Right renal cortex interstitium (tissue), 3 donors: ENCODE measurements at regions not wholly inside any gene's neighbourhood (a gene's known extent, or its start where the extent isn't known, plus 50 kb on each side); places are given as distances from the start of the nearest gene placed in this dataset.
A peak's percentile ranks its signal among the peaks of the same experiment; 100 is the strongest.

Experiments used
- DNase-seq, 3 donors: peaks; one replicate each; pipeline ENCODE4 v3.0.0-alpha.2; 2013; ENCODE audit warnings: low read depth in 3 of 3, low spot score in 2 of 3

DNA sequence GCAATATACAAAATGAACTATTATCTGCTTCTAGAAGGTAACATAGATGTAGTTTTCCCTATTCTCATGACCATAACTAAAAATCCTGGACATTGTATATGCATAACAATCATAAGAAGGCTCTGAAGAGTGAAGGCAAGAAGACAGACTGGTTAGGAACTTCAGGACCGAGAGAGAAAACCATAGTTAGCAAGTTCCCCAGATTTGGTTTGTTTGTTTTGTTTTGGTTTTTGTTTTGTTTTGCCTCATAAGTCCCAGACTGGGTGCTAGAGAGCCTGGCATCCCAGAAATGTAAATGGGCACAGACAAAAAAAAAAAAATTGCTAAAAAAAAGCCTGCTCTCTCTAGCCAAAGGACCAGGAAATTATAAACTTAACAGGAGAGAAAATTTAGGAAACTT, 192.2 kb upstream of the FBXO11 start:
- no peak for DNase-seq

GRCh38 chr2:48104418-48104817, 198.1 kb upstream of the FBXO11 start:
- DNase-seq: no peak

DNA sequence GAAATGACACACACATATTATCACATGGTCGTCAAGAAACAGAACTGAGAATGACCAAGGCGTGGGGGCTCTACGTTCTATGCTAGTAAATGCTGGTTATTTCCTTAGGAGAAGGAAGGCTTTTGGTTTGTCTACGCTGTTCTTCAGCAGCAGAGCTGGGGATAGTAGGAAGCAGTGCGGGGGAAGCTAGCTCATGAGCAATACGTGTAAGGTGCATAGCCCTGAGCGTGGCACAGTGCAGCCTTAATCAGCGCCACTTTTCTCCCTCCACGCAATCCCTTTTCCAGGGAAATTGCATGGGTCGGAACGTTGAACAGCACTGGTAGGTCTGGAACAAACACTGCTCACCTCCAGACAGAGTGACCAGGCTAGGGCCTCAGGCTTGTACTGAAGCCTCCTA, 199.6 kb upstream of the FBXO11 start:
- DNase-seq: no peak

DNA sequence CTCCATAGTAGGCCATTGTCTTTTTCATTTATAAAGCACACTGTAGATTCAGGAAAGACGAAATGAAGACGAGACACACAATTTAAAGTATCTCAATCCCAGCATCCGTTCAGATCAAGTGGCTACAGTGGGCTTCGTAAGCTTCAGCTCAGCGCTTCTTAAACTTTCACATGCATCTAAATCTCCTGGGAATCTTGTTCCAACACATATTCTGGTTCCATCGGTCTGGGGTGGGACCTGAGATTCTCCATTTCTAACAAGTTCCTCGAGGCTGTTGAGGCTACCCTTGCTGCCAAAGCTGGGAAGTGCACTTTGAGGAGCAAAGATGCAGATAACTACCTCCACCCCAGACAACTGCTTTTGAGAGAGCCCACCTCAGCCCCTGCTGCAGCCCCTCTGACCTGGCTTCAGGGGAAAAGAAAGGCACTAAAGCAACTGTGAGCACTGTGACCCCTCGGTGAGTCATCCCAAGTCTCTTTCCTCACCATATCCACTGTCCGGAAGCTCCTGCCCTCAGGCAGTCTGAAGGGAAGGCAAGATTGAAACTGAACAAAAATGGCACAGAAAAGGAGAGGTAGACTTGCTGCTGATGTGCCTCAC, 201.1 kb upstream of the FBXO11 start:
- DNase-seq: no peak

GRCh38 chr2:48108455-48108854, 202.2 kb upstream of the FBXO11 start:
- no peak for DNase-seq

DNA sequence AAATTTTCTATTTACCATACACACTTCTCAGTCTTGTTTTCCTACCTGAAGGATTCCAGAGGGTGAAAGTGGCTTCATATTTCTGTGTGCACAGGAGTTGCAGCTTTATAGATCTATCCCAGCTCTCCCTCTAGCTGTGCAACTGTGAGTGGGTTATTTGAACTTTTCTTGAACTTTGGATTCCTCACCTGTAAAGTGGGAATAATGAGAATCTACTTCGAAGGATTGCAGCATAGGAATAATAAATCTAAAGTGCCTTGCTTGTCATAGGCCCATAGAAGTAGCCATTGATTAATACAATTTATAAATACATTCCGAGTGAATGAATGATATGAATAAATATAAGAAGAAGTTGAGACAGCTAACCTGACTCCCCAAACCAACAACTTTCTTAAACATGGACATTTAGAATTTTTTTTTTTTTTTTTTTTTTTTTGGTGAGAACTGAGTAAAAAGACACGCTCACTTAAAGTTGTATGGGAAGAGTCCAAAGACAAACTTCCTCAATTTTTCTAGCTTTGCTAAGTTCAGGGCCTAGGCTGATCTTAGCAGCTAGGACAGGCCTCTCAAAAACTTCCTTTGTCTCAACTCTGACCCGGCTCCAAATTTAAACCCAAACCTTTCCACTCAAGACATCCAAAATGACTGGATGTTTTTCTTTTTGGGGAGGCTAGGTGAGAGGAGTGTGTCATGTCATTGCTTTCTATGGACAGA, 203.3 kb upstream of the FBXO11 start:
- DNase-seq: no peak

DNA sequence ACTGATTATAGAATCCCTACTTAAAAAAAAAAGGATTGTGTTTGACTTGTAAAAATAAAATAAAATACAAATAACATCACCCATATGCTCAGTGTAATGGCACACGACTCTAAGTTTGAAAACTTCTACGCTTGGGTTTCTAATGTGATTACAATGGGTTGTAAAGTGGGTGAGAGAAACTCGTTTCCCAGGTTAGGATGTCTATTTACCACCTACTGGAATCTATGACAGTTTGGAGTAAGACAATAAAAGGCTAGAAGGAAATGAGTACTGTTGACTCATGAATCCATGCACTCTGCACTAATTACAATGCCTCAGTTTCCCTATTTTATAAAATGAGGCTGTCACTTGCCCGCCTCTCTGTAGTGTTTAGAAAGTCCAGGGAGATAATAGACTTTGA, 204.0 kb upstream of the FOXN2 start:
- no peak for DNase-seq

GRCh38 chr2:48112911-48113680, 201.4 kb upstream of the FOXN2 start:
- DNase-seq: no peak

- DNase-seq: no peak
Observed at GRCh38 chr2:48113767-48114166, 200.7 kb upstream of the FOXN2 start.

DNA sequence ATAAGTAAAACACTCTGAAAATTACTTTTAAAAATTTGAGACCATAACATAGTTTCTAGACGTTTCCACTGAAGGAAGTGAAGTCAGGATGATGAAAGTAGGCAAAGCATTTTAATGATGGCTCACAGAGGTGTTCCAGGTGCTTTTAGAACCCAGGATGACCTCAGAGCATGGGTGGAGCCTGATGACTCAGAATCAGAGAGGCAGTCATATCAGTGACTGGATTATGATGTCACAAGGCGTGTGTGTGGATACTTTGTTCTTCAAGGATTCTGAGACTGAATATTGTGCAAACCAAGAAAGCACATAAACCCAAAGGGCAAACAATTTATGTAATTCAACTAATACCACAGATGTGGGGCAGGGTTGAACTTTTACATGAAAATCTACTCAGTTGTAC, 200.2 kb upstream of the FOXN2 start:
- DNase-seq: no peak

DNA sequence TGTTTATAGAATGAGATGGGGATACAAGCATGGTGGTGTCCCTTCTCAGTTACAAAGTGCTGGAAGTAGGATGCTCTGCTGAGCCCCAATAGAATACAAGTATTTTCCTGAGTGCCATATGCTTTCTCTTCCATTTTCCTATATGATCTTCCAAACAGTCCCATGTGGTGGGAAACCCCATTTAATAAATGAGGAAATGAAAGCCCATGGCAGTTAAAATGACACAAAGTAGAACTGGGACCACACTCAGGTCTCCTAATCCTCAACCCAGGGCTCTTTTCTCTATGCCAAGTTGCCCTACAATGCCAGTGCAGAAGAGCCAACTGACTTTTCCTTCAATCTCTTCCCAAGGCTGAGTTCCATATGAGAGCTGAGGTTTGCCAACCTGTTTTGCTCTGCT, 198.0 kb upstream of the FOXN2 start:
- DNase-seq: no peak

DNA sequence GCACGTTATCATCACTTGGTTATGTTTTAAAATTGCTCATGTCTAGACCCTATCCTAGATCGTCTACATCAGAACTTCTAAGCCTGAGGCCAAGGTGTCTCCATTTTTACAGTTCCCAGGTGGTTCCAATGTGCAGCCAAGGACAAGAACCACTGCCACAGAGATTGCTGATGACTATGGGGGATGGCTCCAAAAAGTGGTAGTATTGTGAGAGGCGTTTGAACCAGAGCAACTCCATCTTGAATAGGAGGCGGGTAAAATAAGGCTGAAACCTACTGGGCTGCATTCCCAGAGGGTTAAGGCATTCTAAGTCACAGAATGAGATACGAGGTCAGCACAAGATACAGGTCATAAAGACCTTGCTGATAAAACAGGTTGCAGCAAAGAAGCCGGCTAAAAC, 195.6 kb upstream of the FOXN2 start:
- DNase-seq: no peak

- DNase-seq: no peak
Observed at GRCh38 chr2:48120112-48120511, 194.4 kb upstream of the FOXN2 start.

- DNase-seq: no peak
Observed at GRCh38 chr2:48120759-48121242, 193.7 kb upstream of the FOXN2 start.

DNA sequence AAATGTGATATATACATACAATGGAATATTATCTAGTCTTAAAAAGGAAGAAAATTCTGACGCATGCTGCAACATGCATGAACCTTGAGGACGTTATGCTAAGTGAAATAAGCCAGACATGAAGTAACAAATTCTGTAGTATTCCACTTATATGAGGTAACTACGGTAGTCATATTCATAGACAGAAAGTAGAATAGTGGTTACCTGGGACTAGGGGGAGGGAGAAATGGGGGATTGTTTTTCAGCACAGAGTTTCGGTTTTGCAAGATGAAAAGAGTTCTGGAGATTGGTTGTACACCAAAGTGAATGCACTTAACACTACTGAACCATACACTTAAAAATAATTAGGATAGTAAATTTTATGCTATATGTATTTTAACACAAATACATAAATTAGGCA, 192.3 kb upstream of the FOXN2 start:
- DNase-seq: no peak

DNA sequence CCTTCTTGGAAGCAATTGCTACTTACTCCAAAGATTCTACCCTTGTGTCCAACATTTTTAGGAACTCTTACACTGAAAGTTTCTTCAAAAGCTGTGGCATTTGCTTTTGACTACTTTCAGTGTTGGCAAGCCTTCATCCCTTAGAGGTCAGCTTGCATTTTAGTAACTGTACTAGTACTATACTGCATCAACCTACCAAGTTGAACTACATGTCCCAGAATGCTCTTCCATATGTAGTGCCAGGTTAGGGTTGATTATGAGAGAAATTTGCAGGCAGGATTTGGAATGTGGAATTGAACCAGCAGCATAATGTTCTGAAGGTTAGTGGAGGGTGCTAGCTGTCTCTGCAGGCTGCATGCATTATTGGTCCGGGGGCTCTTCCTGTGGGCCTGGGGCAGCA, 189.9 kb upstream of the FOXN2 start:
- DNase-seq: no peak

DNA sequence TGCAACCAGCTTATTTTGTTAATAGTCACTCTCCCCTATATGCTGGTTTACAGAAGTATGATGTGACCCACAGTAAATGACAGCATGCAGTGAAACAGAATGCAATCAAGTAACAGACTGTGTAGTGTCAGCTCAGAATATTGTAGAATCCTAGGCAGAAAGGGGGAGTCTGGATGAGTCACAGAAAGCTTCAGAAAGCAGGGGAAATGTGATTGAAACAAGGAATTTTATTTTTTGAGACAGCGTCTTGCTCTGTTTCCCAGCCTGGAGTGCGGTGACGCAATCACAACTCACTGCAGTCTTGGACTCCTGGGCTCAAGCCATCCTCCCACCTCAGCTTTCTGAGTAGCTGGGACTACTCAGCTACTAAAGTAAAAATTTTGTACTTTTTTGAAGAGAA, 188.3 kb upstream of the FOXN2 start:
- no peak for DNase-seq

DNA sequence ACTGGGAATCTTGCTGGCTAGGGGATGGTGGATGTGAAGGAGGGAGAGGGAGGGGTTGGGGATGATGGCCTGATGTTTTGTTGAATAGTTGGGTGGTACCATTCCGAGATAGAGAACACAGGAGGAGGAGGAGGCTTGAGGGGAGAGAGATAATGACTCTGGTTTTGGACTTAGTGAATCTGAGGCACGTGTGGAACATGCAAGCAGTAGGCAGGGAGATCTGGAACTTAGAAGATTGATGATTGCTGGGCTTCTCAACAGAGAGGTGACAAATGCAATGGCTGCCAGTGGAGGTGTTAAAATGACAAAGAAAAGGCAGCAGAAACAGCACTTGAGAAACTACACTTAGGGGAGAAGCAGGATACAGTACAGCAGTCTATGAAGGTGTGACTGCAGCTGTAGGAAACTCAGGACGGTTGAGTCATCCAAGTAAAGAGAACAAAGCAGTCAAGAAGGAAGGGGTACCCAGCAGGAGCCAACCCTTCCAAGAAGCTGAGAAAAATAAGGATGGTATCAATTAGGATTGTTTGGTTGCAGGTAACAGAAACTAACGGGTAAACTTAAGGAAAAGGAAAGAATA, 186.8 kb upstream of the FOXN2 start:
- DNase-seq: no peak

DNA sequence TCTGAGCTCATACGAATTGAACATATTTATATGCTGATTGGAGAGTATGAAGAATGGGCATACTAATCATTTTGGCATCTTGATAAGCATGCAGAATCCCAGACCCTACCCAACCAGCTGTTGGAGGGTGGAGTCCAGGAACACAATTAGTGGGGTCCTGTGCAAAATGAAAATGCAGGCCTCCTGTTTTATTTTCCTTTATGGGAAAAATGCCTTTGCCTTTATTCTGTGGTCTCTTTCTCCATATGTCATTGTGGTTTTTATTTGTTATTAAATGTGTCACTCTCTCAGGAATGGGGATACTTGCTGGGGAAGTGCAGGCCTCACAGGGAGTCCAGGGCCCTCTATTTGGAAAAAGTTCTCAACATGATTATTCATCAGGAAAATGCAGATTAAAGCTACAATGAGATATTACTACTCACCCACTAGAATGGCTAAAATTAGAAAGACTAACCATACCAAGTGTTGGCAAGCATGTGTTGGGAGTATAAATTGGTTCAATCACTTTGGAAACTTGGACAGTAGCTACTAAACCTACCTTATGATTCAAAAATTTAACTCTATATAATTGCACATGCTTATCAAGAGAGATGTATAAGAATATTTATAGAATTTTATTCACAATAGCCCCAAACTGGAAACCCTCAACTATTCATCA, 185.1 kb upstream of the FOXN2 start:
- DNase-seq: no peak

DNA sequence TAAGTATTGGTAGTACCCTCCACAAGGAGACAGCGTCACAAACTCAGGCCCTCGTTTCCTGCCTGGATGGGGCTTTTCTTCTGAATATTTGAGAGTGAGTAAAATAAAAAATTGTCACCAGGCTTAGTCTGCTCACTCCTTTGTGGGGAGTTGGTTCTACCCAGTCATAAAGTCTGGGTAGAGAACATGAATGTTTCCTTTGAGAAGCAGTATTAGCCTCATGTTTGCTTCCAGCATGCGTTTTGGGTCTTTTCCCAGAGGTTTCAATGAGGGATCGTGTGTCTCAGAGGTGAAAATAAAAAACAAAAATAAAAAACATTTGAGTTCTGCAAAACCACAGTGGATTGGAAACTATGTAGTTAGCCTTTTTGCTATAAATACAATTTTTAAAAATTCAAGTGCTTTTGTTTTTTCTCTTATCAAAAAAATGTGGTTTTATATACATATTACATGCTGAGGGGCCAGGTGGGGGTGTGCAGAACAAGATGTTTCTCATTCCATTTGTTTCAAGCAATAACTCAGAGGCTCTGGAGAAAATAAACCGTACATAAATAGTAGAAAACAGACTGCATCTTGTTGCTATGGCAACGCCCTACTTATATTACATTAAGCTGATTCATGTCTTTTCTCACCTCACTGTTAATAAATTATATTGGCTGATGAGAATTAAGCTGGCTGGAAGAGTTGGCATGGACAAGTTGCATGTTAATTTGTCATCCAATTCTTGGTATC, 182.8 kb upstream of the FOXN2 start:
- peak; percentile 74 to 78 (median 75) for DNase-seq
